ENCODE measurements at regions not wholly inside any gene's neighbourhood (a gene's known extent, or its start where the extent isn't known, plus 50 kb on each side); places are given as distances from the start of the nearest gene placed in this dataset.

DNA sequence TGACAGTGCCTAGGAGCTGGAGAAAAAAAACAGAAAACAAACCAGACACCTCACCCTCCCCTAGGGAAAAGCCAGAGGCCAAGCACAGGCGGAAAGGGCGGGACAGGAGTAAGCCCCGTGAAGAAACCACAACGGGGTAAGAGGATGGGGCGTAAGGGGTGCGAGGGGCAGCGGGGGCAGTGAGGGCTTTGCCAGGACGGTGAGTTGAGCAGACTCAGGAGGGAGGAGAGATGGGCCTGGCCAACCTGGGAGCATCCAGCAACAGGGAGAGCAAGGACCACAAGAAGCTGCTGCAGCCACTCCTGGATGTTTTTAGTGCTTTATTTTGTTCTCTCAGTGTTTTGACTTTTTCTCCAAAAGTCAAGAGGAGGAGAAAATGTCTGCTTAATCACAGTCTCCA lies 114.1 kb upstream of the SOX1 start:
- no peak for DNase-seq (ENCODE audit: low spot score, unreplicated experiment)
- no peaks in the 10 kb centered on the region for H3K4me1 Mint-ChIP-seq (ENCODE audit: low read depth)
- no peak for TF ChIP-seq CTCF (IDR thresholded peaks at IDR 0.05; ENCODE audit: unreplicated experiment)
- peaks cover 56% of the 10 kb centered on the region for H3K27me3 Mint-ChIP-seq
- H3K36me3 Mint-ChIP-seq (ENCODE audit: insufficient read depth): no peaks in the 10 kb centered on the region
- peaks cover 7% of the 10 kb centered on the region for H3K9me3 Mint-ChIP-seq (ENCODE audit: low read depth)
- no peak overlapping the region for H3K27ac Mint-ChIP-seq
- H3K4me3 Mint-ChIP-seq (ENCODE audit: low read depth): no peak overlapping the region

- H3K27me3 Mint-ChIP-seq: peaks cover 52% of the 10 kb centered on the region
- peaks cover 7% of the 10 kb centered on the region for H3K9me3 Mint-ChIP-seq (ENCODE audit: low read depth)
- H3K36me3 Mint-ChIP-seq (ENCODE audit: insufficient read depth): no peaks in the 10 kb centered on the region
- no peak for DNase-seq (ENCODE audit: low spot score, unreplicated experiment)
- no peak overlapping the region for H3K27ac Mint-ChIP-seq
- H3K4me3 Mint-ChIP-seq (ENCODE audit: low read depth): no peak overlapping the region
- no peaks in the 10 kb centered on the region for H3K4me1 Mint-ChIP-seq (ENCODE audit: low read depth)
- TF ChIP-seq CTCF (IDR thresholded peaks at IDR 0.05; ENCODE audit: unreplicated experiment): no peak
Measured at GRCh38 chr13:111953546-111954178, 113.3 kb upstream of the SOX1 start.

GRCh38 chr13:111954661-111955411 lies 112.1 kb upstream of the SOX1 start:
- DNase-seq (ENCODE audit: low spot score, unreplicated experiment): no peak
- TF ChIP-seq CTCF (IDR thresholded peaks at IDR 0.05; ENCODE audit: unreplicated experiment): no peak
- peaks cover 45% of the 10 kb centered on the region for H3K27me3 Mint-ChIP-seq
- no peaks in the 10 kb centered on the region for H3K4me1 Mint-ChIP-seq (ENCODE audit: low read depth)
- H3K27ac Mint-ChIP-seq: no peak overlapping the region
- H3K4me3 Mint-ChIP-seq (ENCODE audit: low read depth): no peak overlapping the region
- H3K36me3 Mint-ChIP-seq (ENCODE audit: insufficient read depth): no peaks in the 10 kb centered on the region
- H3K9me3 Mint-ChIP-seq (ENCODE audit: low read depth): peaks cover 4% of the 10 kb centered on the region

DNA sequence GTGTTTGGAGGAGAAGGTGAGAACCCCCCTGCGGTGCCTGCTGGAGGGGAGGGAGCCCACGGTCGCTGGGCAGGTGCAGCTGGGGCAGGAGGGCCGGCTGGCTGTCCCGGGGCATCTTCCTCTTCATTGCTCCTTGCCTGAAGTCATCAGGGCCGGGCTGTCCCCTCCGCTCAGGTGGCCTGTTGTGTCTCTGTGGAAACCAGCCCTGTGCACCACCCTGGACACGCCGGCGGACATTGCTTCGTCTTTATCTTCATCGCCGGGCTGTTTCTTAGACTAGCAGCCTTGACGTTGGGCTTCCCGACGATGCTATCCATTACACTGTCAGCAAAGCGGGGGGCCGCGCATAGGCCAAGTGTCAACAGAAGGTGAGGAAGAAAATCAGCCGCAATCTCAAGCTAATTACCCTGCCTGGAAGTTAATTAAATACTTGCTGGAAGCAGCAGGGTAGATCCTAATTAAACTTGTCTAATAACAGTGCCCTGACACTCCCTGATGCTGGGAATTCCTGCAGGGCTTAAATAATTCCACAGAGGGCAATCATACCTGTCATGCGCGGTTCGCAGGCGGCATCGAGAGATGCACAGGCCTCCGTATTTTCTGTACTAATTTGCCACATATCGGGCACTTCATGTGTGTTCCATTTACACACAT lies 111.4 kb upstream of the SOX1 start:
- no peak for DNase-seq (ENCODE audit: low spot score, unreplicated experiment)
- Mint-ChIP-seq H3K36me3 (ENCODE audit: insufficient read depth) (no peaks in the 10 kb centered on the region), H3K27me3 (peaks cover 45% of the 10 kb centered on the region), H3K4me3 (ENCODE audit: low read depth) (no peak overlapping the region), H3K4me1 (ENCODE audit: low read depth) (no peaks in the 10 kb centered on the region), H3K27ac (no peak overlapping the region), H3K9me3 (ENCODE audit: low read depth) (peaks cover 4% of the 10 kb centered on the region)
- TF ChIP-seq CTCF (IDR thresholded peaks at IDR 0.05; ENCODE audit: unreplicated experiment): no peak

GRCh38 chr13:111956261-111957151 lies 110.4 kb upstream of the SOX1 start:
- Mint-ChIP-seq H3K27me3 (peaks cover 45% of the 10 kb centered on the region), H3K4me1 (ENCODE audit: low read depth) (no peaks in the 10 kb centered on the region), H3K27ac (no peak overlapping the region), H3K9me3 (ENCODE audit: low read depth) (no peaks in the 10 kb centered on the region), H3K36me3 (ENCODE audit: insufficient read depth) (no peaks in the 10 kb centered on the region), H3K4me3 (ENCODE audit: low read depth) (no peak overlapping the region)
- TF ChIP-seq CTCF (IDR thresholded peaks at IDR 0.05; ENCODE audit: unreplicated experiment): no peak
- no peak for DNase-seq (ENCODE audit: low spot score, unreplicated experiment)

All from progenitor cell of endocrine pancreas (in vitro differentiated cells).